Loucy (cell line): ENCODE measurements at regions not wholly inside any gene's neighbourhood (a gene's known extent, or its start where the extent isn't known, plus 50 kb on each side); places are given as distances from the start of the nearest gene placed in this dataset.

Experiments
- H2AFZ ChIP-seq: fragments of 200-600 bp; sonication (generic); 2 replicates; pipeline ENCODE4 v1.6.0; 2016; ENCODE audit warnings: antibody characterized with exemption, mild to moderate bottlenecking, low read length, moderate library complexity
- H3F3A ChIP-seq: fragments of 200-600 bp; 2 replicates; pipeline ENCODE4 v1.6.0; 2016; ENCODE audit warnings: antibody characterized with exemption, low read depth, mild to moderate bottlenecking
- H3K27me3 ChIP-seq: fragments of 200-600 bp; sonication (generic); 2 replicates; pipeline ENCODE4 v1.6.1; 2014; ENCODE audit warnings: low read length, mild to moderate bottlenecking; ENCODE audit not compliant: insufficient read depth, poor library complexity, severe bottlenecking
- H3K36me3 ChIP-seq: fragments of 200-600 bp; sonication (generic); 2 replicates; pipeline ENCODE4 v1.6.1; 2016; ENCODE audit warnings: low read length; ENCODE audit not compliant: insufficient read depth
- H3K4me1 ChIP-seq: fragments of 200-600 bp; sonication (generic); 2 replicates; pipeline ENCODE4 v1.5.1; 2014; ENCODE audit warnings: low read length, mild to moderate bottlenecking; ENCODE audit not compliant: insufficient read depth, poor library complexity, severe bottlenecking
- H3K4me2 ChIP-seq: fragments of 200-600 bp; sonication (generic); 2 replicates; pipeline ENCODE4 v1.6.0; 2014; ENCODE audit warnings: antibody characterized with exemption, low read length, low read depth, mild to moderate bottlenecking; ENCODE audit not compliant: poor library complexity, severe bottlenecking
- H3K4me3 ChIP-seq: fragments of 200-600 bp; sonication (generic); 2 replicates; pipeline ENCODE4 v1.5.1; 2014; ENCODE audit warnings: low read length, mild to moderate bottlenecking, mixed read lengths; ENCODE audit not compliant: poor library complexity, severe bottlenecking
- H3K79me2 ChIP-seq: fragments of 200-600 bp; sonication (generic); 2 replicates; pipeline ENCODE4 v1.6.1; 2014; ENCODE audit warnings: low read length; ENCODE audit not compliant: insufficient read depth
- H3K9ac ChIP-seq: fragments of 200-600 bp; sonication (generic); 2 replicates; pipeline ENCODE4 v1.6.0; 2014; ENCODE audit warnings: mild to moderate bottlenecking, low read depth, low read length, moderate library complexity; ENCODE audit not compliant: poor library complexity, severe bottlenecking
- H3K9me2 ChIP-seq: fragments of 200-600 bp; sonication (generic); replicated peaks from 2 replicates; pipeline ENCODE4 v1.6.1; 2016; ENCODE audit warnings: low read depth, low read length, mixed read lengths
- H3K9me3 ChIP-seq: fragments of 200-600 bp; sonication (generic); 2 replicates; pipeline ENCODE4 v1.6.1; 2014; ENCODE audit warnings: mild to moderate bottlenecking, antibody characterized with exemption, low read length, low read depth; ENCODE audit not compliant: insufficient read depth
- H4K20me1 ChIP-seq: fragments of 200-600 bp; sonication (generic); 2 replicates; pipeline ENCODE4 v1.6.0; 2014; ENCODE audit warnings: antibody characterized with exemption, low read length, mild to moderate bottlenecking; ENCODE audit not compliant: insufficient read depth, poor library complexity, severe bottlenecking
- CTCF ChIP-seq: fragments of 200-600 bp; sonication (generic); conservative IDR thresholded peaks from 2 replicates; pipeline ENCODE4 v1.5.1; 2014; ENCODE audit warnings: mild to moderate bottlenecking, antibody characterized with exemption, low read length
- EZH2phosphoT487 ChIP-seq: fragments of 200-600 bp; IDR thresholded peaks from 2 replicates; pipeline ENCODE4 v1.6.1; 2018; ENCODE audit warnings: antibody characterized with exemption, mild to moderate bottlenecking, moderate library complexity, borderline replicate concordance

GRCh38 chr1:206419250-206419649, 51.0 kb upstream of the IKBKE start:
- no peak overlapping the region for H3K9ac ChIP-seq
- peaks cover 59% of the 10 kb centered on the region; the same call in 1 of the 2 replicates for H3K36me3 ChIP-seq
- TF ChIP-seq EZH2phosphoT487 (no peak), CTCF (no peak)
- H3K9me3 ChIP-seq, result no peaks in the 10 kb centered on the region
- no peaks in the 10 kb centered on the region for H3K79me2 ChIP-seq
- no peak overlapping the region for H2AFZ ChIP-seq
- no peak overlapping the region for H3K4me3 ChIP-seq
- H3K9me2 ChIP-seq, result no peaks in the 10 kb centered on the region
- no peaks in the 10 kb centered on the region for H3K27me3 ChIP-seq
- no peaks in the 10 kb centered on the region for H3K4me1 ChIP-seq
- no peaks in the 10 kb centered on the region for H4K20me1 ChIP-seq
- no peaks in the 10 kb centered on the region for H3F3A ChIP-seq
- no peak overlapping the region for H3K4me2 ChIP-seq

GRCh38 chr1:206419783-206420182, 50.5 kb upstream of the IKBKE start:
- H3K4me1 ChIP-seq, result no peaks in the 10 kb centered on the region
- peaks cover 59% of the 10 kb centered on the region; the same call in 1 of the 2 replicates for H3K36me3 ChIP-seq
- H3F3A ChIP-seq, result no peaks in the 10 kb centered on the region
- no peaks in the 10 kb centered on the region for H3K9me3 ChIP-seq
- H3K9ac ChIP-seq, result no peak overlapping the region
- H3K79me2 ChIP-seq, result no peaks in the 10 kb centered on the region
- no peak overlapping the region for H3K4me3 ChIP-seq
- H4K20me1 ChIP-seq, result no peaks in the 10 kb centered on the region
- no peaks in the 10 kb centered on the region for H3K27me3 ChIP-seq
- no peaks in the 10 kb centered on the region for H3K9me2 ChIP-seq
- TF ChIP-seq EZH2phosphoT487, result no peak
- no peak for TF ChIP-seq CTCF
- H3K4me2 ChIP-seq, result no peak overlapping the region
- H2AFZ ChIP-seq, result no peak overlapping the region

GRCh38 chr1:206420471-206420870, 49.8 kb upstream of the IKBKE start:
- no peaks in the 10 kb centered on the region for H3K4me1 ChIP-seq
- no peak overlapping the region for H3K4me3 ChIP-seq
- H3K9me3 ChIP-seq, result no peaks in the 10 kb centered on the region
- TF ChIP-seq EZH2phosphoT487, result no peak
- TF ChIP-seq CTCF, result no peak
- H3K27me3 ChIP-seq, result no peaks in the 10 kb centered on the region
- no peak overlapping the region for H2AFZ ChIP-seq
- H3K9ac ChIP-seq, result no peak overlapping the region
- peaks cover 59% of the 10 kb centered on the region; the same call in 1 of the 2 replicates for H3K36me3 ChIP-seq
- H3F3A ChIP-seq, result no peaks in the 10 kb centered on the region
- H3K9me2 ChIP-seq, result no peaks in the 10 kb centered on the region
- H4K20me1 ChIP-seq, result no peaks in the 10 kb centered on the region
- H3K4me2 ChIP-seq, result no peak overlapping the region
- H3K79me2 ChIP-seq, result no peaks in the 10 kb centered on the region
